ENCODE measurements at regions not wholly inside any gene's neighbourhood (a gene's known extent, or its start where the extent isn't known, plus 50 kb on each side); places are given as distances from the start of the nearest gene placed in this dataset.

DNA sequence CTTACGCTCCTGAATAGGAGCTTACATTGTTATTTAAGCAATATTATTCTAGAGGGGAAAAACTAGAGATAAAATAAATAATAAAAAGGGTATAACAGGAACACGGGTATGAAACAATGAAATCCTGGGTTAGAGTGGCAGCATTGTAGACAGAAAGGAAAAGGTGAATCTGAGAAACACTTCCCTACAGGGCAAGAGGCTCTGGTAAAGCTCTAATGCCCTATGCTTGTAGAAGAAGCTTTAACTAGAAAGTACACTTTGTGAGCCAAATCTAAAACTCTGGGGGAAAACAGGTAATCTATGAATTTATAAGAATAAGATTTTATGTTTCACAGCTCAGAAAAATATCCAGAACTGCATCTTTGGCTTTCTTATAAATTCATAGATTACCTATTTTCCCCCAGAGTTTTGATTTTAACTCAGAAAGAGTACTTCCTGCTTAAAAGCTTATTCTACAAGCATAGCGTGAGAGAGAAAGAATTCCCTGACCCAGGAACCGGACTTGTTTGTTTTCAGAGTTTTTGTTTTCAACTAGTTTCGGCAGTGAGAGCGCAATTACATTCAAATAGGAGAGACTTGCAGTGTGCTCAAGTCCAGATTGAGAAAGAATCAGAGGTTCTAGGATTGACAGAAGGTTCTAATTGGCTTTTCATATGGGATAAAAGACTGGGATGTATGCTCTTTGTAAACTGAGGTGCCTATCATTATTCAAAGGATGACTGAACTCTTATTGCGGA, 651.0 kb upstream of the RORB start:
- DNase-seq (no peak), ATAC-seq (no peak)
- H3K36me3 ChIP-seq (ENCODE audit: insufficient read depth in 1 of 2, low read depth in 1 of 2), result no peaks in the 10 kb centered on the region
- H3K27me3 ChIP-seq (ENCODE audit: insufficient read depth in 3 of 3, low read length in 2 of 3), result no peaks in the 10 kb centered on the region
- no peak overlapping the region for H3K27ac ChIP-seq
- H3K4me1 ChIP-seq, result no peaks in the 10 kb centered on the region
- intact Hi-C loops (cut with DNase I), result no loop called here
- TF ChIP-seq, protein P1, sequence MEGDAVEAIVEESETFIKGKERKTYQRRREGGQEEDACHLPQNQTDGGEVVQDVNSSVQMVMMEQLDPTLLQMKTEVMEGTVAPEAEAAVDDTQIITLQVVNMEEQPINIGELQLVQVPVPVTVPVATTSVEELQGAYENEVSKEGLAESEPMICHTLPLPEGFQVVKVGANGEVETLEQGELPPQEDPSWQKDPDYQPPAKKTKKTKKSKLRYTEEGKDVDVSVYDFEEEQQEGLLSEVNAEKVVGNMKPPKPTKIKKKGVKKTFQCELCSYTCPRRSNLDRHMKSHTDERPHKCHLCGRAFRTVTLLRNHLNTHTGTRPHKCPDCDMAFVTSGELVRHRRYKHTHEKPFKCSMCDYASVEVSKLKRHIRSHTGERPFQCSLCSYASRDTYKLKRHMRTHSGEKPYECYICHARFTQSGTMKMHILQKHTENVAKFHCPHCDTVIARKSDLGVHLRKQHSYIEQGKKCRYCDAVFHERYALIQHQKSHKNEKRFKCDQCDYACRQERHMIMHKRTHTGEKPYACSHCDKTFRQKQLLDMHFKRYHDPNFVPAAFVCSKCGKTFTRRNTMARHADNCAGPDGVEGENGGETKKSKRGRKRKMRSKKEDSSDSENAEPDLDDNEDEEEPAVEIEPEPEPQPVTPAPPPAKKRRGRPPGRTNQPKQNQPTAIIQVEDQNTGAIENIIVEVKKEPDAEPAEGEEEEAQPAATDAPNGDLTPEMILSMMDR (IDR thresholded peaks at IDR 0.05), result no peak
- H3K9me3 ChIP-seq, result no peaks in the 10 kb centered on the region
- no peak overlapping the region for H3K4me3 ChIP-seq
- WGBS, 3 donors, result 63 to 70% (median 67%) methylated on average over 7 of the region's 7 CpGs

DNA sequence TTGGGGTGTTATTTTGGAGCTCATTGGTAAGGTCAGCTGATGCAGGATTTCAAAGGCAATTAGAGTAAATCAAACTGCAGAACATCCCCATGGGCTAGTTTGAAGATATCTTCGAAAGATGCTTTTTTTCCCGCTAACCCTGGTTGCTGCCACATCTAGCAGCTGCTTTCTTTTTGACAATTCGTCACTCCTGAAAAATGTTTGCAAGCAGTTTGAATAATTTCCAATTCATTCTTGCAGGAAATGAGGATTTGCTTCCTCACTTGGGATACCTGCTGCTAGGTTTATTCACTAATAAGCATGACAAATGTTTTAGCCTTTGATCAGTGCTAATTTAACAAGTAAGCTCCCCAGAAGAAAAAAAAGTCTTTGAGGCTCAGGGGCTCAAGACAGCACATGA, 649.6 kb upstream of the RORB start:
- ATAC-seq, result no peak
- WGBS, 3 donors, result 11 to 20% (median 12%) methylated on average over 3 of the region's 3 CpGs
- Histone ChIP-seq H3K27me3 (ENCODE audit: insufficient read depth in 3 of 3, low read length in 2 of 3) (no peaks in the 10 kb centered on the region), H3K36me3 (ENCODE audit: insufficient read depth in 1 of 2, low read depth in 1 of 2) (no peaks in the 10 kb centered on the region), H3K9me3 (no peaks in the 10 kb centered on the region), H3K4me3 (no peak overlapping the region), H3K4me1 (no peaks in the 10 kb centered on the region), H3K27ac (no peak overlapping the region)
- intact Hi-C loops (cut with DNase I), result no loop called here
- no peak for DNase-seq
- TF ChIP-seq, protein P1 (IDR thresholded peaks at IDR 0.05), result no peak

DNA sequence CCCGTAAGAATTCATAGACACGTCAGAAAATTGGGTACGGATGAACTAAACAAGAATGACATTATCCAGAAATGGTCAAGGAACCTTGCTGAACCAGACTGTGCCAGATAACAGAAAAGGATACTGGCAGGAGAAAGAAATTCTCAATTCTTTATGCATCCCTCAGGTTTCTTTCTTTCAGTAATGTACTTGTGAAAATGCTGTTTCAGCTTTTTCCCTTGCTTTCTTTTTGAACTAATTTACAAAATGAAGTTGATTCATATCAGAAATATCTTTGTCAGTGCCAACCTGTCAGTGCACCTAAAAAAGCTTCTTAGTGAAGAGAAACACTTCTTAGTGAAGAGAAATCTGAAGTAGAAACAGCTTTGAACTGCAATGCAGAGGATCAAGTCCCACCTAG, 643.6 kb upstream of the RORB start:
- TF ChIP-seq, protein P1 (IDR thresholded peaks at IDR 0.05), result no peak
- ATAC-seq (no peak), DNase-seq (no peak)
- Histone ChIP-seq H3K4me1 (no peaks in the 10 kb centered on the region), H3K27me3 (ENCODE audit: insufficient read depth in 3 of 3, low read length in 2 of 3) (no peaks in the 10 kb centered on the region), H3K36me3 (ENCODE audit: insufficient read depth in 1 of 2, low read depth in 1 of 2) (no peaks in the 10 kb centered on the region), H3K4me3 (no peak overlapping the region), H3K9me3 (no peaks in the 10 kb centered on the region), H3K27ac (no peak overlapping the region)
- WGBS, 3 donors, result 79 to 84% (median 83%) methylated on average over 3 of the region's 3 CpGs
- intact Hi-C loops (cut with DNase I), result no loop called here

DNA sequence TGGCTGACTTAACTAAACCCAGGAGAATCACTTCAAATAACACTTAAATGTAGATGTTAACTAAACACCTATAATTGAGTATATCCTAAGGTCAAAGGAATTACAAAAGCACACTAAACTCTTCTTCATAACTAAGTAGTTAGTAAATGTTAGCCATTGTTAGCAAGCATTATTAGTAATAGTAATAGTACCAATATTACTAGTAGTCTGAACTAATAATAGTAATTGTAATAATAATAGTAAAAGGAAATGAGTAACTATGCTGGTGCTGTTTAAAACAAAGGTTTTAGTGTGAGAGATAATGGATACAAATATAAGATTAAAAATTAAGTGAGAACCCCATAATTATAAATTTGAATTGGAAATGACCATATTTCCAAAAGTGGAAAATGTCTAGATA, 641.9 kb upstream of the RORB start:
- intact Hi-C loops (cut with DNase I), result no loop called here
- Histone ChIP-seq H3K36me3 (ENCODE audit: insufficient read depth in 1 of 2, low read depth in 1 of 2) (no peaks in the 10 kb centered on the region), H3K9me3 (no peaks in the 10 kb centered on the region), H3K4me3 (no peak overlapping the region), H3K27me3 (ENCODE audit: insufficient read depth in 3 of 3, low read length in 2 of 3) (no peaks in the 10 kb centered on the region), H3K27ac (no peak overlapping the region), H3K4me1 (no peaks in the 10 kb centered on the region)
- DNase-seq, result no peak
- TF ChIP-seq, protein P1 (IDR thresholded peaks at IDR 0.05), result no peak
- no peak for ATAC-seq

DNA sequence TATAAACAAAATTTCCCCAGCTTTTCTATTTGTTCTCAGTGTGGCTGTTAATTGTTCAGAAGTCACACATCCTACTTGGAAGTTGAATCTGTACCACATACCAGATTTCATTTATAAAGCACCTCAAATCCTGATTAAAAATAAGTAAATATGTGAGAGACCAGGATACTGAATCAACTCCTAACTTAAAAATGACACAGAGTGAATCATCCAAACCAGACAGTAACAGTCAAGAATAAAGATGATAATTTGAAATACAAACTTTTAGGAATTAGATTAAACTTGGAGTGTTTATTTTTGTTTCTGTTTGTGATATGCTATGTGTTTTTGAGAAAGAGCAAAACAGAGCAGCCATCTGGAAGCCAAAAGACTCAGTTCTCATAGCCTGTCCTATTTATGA, 633.2 kb upstream of the RORB start:
- Histone ChIP-seq H3K27ac (no peak overlapping the region), H3K4me3 (no peak overlapping the region), H3K4me1 (no peaks in the 10 kb centered on the region), H3K27me3 (ENCODE audit: insufficient read depth in 3 of 3, low read length in 2 of 3) (no peaks in the 10 kb centered on the region), H3K9me3 (no peaks in the 10 kb centered on the region), H3K36me3 (ENCODE audit: insufficient read depth in 1 of 2, low read depth in 1 of 2) (no peaks in the 10 kb centered on the region)
- intact Hi-C loops (cut with DNase I), result no loop called here
- ATAC-seq (no peak), DNase-seq (no peak)
- TF ChIP-seq, protein P1 (IDR thresholded peaks at IDR 0.05), result no peak

All from psoas muscle (tissue), 7 donors.